ENCODE measurements at regions not wholly inside any gene's neighbourhood (a gene's known extent, or its start where the extent isn't known, plus 50 kb on each side); places are given as distances from the start of the nearest gene placed in this dataset.

DNA sequence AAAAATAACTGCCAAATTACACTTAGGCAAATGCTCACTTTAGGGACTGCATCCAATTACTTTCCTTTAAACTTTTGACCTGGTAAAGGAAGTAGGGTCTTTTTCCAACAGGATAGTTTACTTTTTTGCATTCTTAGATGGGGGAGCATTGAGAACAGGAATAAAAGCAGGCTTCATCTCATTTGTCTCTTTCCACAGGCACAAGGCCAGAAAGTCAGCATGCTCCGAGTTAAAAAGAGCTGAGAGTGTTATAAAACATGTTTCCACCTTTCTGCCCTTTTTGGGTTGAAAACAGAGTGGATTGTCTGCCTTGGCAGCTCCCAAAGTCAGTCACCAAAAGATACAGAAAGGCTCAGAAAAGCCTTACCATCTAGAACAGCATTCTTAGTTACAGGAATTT, 404.9 kb upstream of the ALCAM start:
- Histone ChIP-seq H3K4me3 (ENCODE audit: insufficient read depth, low read length) (no peak overlapping the region), H4K20me1 (ENCODE audit: insufficient read depth, low read length) (no peaks in the 10 kb centered on the region), H3K36me3 (ENCODE audit: insufficient read depth, low read length) (no peaks in the 10 kb centered on the region), H3K79me2 (ENCODE audit: insufficient read depth, low read length) (no peaks in the 10 kb centered on the region), H3K27ac (ENCODE audit: low read depth, low read length) (no peak overlapping the region), H3K27me3 (ENCODE audit: insufficient read depth, low read length) (no peaks in the 10 kb centered on the region), H3K9me3 (ENCODE audit: low read depth, low read length) (no peaks in the 10 kb centered on the region), H2AFZ (ENCODE audit: low read length) (peak overlapping the region; percentile 75), H3K4me1 (ENCODE audit: insufficient read depth, low read length) (no peaks in the 10 kb centered on the region), H3K4me2 (ENCODE audit: insufficient read depth, low read length) (no peak overlapping the region)
- TF ChIP-seq, protein P1, sequence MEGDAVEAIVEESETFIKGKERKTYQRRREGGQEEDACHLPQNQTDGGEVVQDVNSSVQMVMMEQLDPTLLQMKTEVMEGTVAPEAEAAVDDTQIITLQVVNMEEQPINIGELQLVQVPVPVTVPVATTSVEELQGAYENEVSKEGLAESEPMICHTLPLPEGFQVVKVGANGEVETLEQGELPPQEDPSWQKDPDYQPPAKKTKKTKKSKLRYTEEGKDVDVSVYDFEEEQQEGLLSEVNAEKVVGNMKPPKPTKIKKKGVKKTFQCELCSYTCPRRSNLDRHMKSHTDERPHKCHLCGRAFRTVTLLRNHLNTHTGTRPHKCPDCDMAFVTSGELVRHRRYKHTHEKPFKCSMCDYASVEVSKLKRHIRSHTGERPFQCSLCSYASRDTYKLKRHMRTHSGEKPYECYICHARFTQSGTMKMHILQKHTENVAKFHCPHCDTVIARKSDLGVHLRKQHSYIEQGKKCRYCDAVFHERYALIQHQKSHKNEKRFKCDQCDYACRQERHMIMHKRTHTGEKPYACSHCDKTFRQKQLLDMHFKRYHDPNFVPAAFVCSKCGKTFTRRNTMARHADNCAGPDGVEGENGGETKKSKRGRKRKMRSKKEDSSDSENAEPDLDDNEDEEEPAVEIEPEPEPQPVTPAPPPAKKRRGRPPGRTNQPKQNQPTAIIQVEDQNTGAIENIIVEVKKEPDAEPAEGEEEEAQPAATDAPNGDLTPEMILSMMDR (IDR thresholded peaks at IDR 0.05; ENCODE audit: extremely low read depth, low read depth, low read length) = no peak
- no peak for DNase-seq (ENCODE audit: insufficient read length, low spot score, missing footprints)

DNA sequence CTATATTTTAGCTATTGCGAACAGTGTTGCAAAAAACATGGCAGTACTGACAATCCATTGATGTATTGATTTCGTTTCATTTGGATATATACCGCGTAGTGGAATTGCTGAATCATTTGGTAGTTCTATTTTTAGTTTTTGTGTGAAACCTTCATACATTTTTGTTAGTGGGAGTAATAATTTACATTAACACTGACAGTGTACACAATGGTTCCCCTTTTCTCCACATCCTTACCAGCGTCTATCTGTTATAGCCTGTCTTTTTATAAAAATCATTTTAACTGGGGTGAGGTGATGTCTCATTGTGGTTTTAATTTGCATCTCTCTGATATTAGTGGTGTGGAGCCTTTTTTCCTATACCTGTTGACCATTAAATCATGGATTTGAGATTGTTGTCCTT, 392.4 kb upstream of the ALCAM start:
- H3K4me3 ChIP-seq (ENCODE audit: insufficient read depth, low read length) = no peak overlapping the region
- no peak overlapping the region for H3K27ac ChIP-seq (ENCODE audit: low read depth, low read length)
- no peaks in the 10 kb centered on the region for H4K20me1 ChIP-seq (ENCODE audit: insufficient read depth, low read length)
- no peaks in the 10 kb centered on the region for H3K79me2 ChIP-seq (ENCODE audit: insufficient read depth, low read length)
- H3K4me1 ChIP-seq (ENCODE audit: insufficient read depth, low read length) = no peaks in the 10 kb centered on the region
- H2AFZ ChIP-seq (ENCODE audit: low read length) = no peak overlapping the region
- H3K4me2 ChIP-seq (ENCODE audit: insufficient read depth, low read length) = no peak overlapping the region
- H3K27me3 ChIP-seq (ENCODE audit: insufficient read depth, low read length) = no peaks in the 10 kb centered on the region
- TF ChIP-seq, protein P1 (IDR thresholded peaks at IDR 0.05; ENCODE audit: extremely low read depth, low read depth, low read length) = no peak
- no peaks in the 10 kb centered on the region for H3K9me3 ChIP-seq (ENCODE audit: low read depth, low read length)
- no peak for DNase-seq (ENCODE audit: insufficient read length, low spot score, missing footprints)
- H3K36me3 ChIP-seq (ENCODE audit: insufficient read depth, low read length) = no peaks in the 10 kb centered on the region

DNA sequence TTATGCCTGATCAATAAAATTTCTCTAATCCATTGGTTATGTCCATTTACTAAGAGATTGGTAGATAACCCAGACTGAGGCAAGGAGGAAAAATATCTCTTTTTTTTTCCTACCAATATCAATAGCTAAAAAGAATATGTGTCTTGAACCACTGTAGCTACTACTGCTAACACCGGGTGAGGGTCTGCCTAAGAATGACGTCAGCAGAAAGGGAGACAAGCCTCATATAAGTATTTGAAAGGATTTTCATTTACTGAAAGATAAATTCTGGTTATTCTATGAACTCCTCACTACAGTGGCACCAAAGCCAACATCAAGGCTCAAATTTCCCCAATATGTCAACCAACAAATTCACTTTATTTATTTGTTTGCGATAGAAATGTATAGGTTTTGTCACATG, 389.0 kb upstream of the ALCAM start:
- H3K27me3 ChIP-seq (ENCODE audit: insufficient read depth, low read length) = no peaks in the 10 kb centered on the region

DNA sequence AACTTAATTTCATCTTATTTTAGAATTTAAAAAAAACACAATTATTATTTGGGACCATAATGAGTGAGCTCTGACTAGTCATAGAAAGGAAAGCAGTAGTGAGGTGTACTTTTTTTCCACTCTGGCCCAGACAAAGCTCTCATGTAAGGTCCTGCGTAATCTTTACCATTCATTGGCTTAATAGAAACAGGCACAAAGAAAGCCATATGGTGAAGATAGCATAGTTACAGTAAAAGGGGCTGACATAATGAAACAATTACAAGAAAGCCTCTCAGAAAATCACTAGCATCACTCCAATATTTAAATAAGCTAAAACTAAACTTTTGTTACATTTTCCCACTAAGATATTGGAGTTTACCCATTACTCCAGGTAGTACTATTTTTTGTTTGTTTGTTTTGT, 384.6 kb upstream of the ALCAM start:
- Histone ChIP-seq H3K4me3 (ENCODE audit: insufficient read depth, low read length) (no peak overlapping the region), H3K9me3 (ENCODE audit: low read depth, low read length) (no peaks in the 10 kb centered on the region), H3K4me2 (ENCODE audit: insufficient read depth, low read length) (no peak overlapping the region), H3K4me1 (ENCODE audit: insufficient read depth, low read length) (no peaks in the 10 kb centered on the region), H3K27ac (ENCODE audit: low read depth, low read length) (no peak overlapping the region), H3K36me3 (ENCODE audit: insufficient read depth, low read length) (no peaks in the 10 kb centered on the region), H2AFZ (ENCODE audit: low read length) (no peak overlapping the region), H3K79me2 (ENCODE audit: insufficient read depth, low read length) (no peaks in the 10 kb centered on the region), H4K20me1 (ENCODE audit: insufficient read depth, low read length) (no peaks in the 10 kb centered on the region), H3K27me3 (ENCODE audit: insufficient read depth, low read length) (no peaks in the 10 kb centered on the region)
- TF ChIP-seq, protein P1 (IDR thresholded peaks at IDR 0.05; ENCODE audit: extremely low read depth, low read depth, low read length) = no peak
- DNase-seq (ENCODE audit: insufficient read length, low spot score, missing footprints) = no peak

More for the DNA sequence above, 389.0 kb upstream of the ALCAM start:
- Histone ChIP-seq H3K4me2 (ENCODE audit: insufficient read depth, low read length) (no peak overlapping the region), H3K4me1 (ENCODE audit: insufficient read depth, low read length) (no peaks in the 10 kb centered on the region), H3K27ac (ENCODE audit: low read depth, low read length) (no peak overlapping the region), H3K9me3 (ENCODE audit: low read depth, low read length) (no peaks in the 10 kb centered on the region), H3K36me3 (ENCODE audit: insufficient read depth, low read length) (no peaks in the 10 kb centered on the region), H3K4me3 (ENCODE audit: insufficient read depth, low read length) (no peak overlapping the region), H4K20me1 (ENCODE audit: insufficient read depth, low read length) (no peaks in the 10 kb centered on the region), H3K79me2 (ENCODE audit: insufficient read depth, low read length) (no peaks in the 10 kb centered on the region), H2AFZ (ENCODE audit: low read length) (no peak overlapping the region)
- TF ChIP-seq, protein P1 (IDR thresholded peaks at IDR 0.05; ENCODE audit: extremely low read depth, low read depth, low read length) = no peak
- no peak for DNase-seq (ENCODE audit: insufficient read length, low spot score, missing footprints)

Measured in osteoblast (primary cell).